RWPE2 (cell line): ENCODE measurements at regions not wholly inside any gene's neighbourhood (a gene's known extent, or its start where the extent isn't known, plus 50 kb on each side); places are given as distances from the start of the nearest gene placed in this dataset.
"Not testable (repeated sequence)": the region's sequence is repeated elsewhere in the genome, so short reads cannot be mapped to it uniquely, and the experiment has no call there.

Source experiments
- ATAC-seq: fragments of 200-7000 bp; cut with Tn5 transposase; 3 replicates; pipeline ENCODE4 v1.9.1; 2021; ENCODE audit warnings: low read depth
- DNase-seq: peaks from one replicate; pipeline ENCODE4 v3.0.0-alpha.2; 2020; ENCODE audit warnings: low spot score
- H3K27ac ChIP-seq: fragments of 450-650 bp; 2 replicates; pipeline ENCODE4 v1.5.1; 2017; ENCODE audit warnings: mild to moderate bottlenecking; ENCODE audit not compliant: poor library complexity, severe bottlenecking
- H3K27me3 ChIP-seq: fragments of 250-450 bp; sonication (Bioruptor Pico); 2 replicates; pipeline ENCODE4 v1.5.1; 2021; ENCODE audit warnings: mild to moderate bottlenecking, moderate library complexity; ENCODE audit not compliant: insufficient read depth, poor library complexity, severe bottlenecking
- H3K36me3 ChIP-seq: fragments of 250-450 bp; sonication (Bioruptor Pico); 2 replicates; pipeline ENCODE4 v1.5.1; 2020; ENCODE audit warnings: low read depth, mild to moderate bottlenecking, moderate library complexity
- H3K4me1 ChIP-seq: fragments of 250-450 bp; sonication (Bioruptor Pico); 2 replicates; pipeline ENCODE4 v1.5.1; 2021; ENCODE audit warnings: mild to moderate bottlenecking, moderate library complexity; ENCODE audit not compliant: insufficient read depth, poor library complexity, severe bottlenecking
- H3K4me3 ChIP-seq: fragments of 250-450 bp; sonication (Bioruptor Pico); 2 replicates; pipeline ENCODE4 v1.5.1; 2021; ENCODE audit warnings: mild to moderate bottlenecking, moderate library complexity; ENCODE audit not compliant: severe bottlenecking
- H3K9me3 ChIP-seq: fragments of 250-450 bp; sonication (Bioruptor Pico); 2 replicates; pipeline ENCODE4 v1.5.1; 2021; ENCODE audit warnings: mild to moderate bottlenecking, moderate library complexity; ENCODE audit not compliant: severe bottlenecking
- TF ChIP-seq, protein P1 (sequence below): fragments of 450-650 bp; IDR thresholded peaks from one replicate; pipeline ENCODE4 v1.5.1; 2017; ENCODE audit warnings: mild to moderate bottlenecking, moderate library complexity; ENCODE audit not compliant: poor library complexity, severe bottlenecking

GRCh38 chr17:30720013-30720471, 104.5 kb downstream of the CRLF3 start:
- TF ChIP-seq, protein P1, sequence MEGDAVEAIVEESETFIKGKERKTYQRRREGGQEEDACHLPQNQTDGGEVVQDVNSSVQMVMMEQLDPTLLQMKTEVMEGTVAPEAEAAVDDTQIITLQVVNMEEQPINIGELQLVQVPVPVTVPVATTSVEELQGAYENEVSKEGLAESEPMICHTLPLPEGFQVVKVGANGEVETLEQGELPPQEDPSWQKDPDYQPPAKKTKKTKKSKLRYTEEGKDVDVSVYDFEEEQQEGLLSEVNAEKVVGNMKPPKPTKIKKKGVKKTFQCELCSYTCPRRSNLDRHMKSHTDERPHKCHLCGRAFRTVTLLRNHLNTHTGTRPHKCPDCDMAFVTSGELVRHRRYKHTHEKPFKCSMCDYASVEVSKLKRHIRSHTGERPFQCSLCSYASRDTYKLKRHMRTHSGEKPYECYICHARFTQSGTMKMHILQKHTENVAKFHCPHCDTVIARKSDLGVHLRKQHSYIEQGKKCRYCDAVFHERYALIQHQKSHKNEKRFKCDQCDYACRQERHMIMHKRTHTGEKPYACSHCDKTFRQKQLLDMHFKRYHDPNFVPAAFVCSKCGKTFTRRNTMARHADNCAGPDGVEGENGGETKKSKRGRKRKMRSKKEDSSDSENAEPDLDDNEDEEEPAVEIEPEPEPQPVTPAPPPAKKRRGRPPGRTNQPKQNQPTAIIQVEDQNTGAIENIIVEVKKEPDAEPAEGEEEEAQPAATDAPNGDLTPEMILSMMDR, result no peak
- peak; percentile 29 for DNase-seq
- ATAC-seq, result no peak

DNA sequence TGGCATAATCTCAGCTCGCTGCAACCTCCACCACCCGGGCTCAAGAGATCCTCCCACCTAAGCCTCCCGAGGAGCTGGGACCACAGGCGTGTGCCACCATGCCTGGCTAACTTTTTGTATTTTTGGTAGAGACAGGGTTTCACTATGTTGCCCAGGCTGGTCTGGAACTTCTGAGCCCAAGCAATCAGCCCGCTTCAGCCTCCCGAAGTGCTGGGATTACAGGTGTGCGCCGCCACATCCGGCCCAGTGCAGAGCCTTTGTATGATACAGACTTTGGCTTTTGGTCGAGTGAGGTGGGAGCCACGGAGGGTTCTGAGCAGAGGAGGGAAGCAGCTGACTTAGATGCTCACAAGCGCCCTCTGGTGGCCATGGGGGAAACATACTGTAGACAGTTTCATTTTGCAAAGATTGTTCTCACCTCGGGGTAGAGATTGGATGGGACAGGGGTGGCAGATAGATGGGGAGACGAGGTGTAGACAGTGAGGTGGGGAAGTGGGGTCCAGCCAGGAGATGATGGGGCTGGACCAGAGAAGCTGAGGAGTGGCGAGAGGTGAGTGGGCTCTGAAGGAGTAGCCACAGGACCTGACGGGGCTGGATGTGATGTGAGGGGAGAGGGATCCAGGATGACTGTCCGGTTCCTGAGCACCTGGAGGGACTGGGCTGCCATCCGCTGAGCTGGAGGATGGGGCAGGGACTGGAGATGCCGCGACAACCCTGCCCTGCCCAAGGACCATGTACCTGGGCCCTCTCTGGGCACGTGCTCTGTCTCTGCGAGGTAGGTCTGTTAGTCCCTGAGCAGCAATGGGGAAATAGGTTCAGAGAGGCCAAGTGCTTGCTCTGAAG, 105.1 kb downstream of the CRLF3 start:
- peak; percentile 51; the same call in 2 of the 3 replicates for ATAC-seq
- not testable (repeated sequence) for H3K4me1 ChIP-seq

More at GRCh38 chr17:30720013-30720471, 104.5 kb downstream of the CRLF3 start:
- no peaks in the 10 kb centered on the region for H3K27me3 ChIP-seq
- no peaks in the 10 kb centered on the region for H3K9me3 ChIP-seq
- no peak overlapping the region for H3K27ac ChIP-seq
- H3K4me3 ChIP-seq, result no peak overlapping the region
- no peaks in the 10 kb centered on the region for H3K4me1 ChIP-seq
- no peaks in the 10 kb centered on the region for H3K36me3 ChIP-seq

DNA sequence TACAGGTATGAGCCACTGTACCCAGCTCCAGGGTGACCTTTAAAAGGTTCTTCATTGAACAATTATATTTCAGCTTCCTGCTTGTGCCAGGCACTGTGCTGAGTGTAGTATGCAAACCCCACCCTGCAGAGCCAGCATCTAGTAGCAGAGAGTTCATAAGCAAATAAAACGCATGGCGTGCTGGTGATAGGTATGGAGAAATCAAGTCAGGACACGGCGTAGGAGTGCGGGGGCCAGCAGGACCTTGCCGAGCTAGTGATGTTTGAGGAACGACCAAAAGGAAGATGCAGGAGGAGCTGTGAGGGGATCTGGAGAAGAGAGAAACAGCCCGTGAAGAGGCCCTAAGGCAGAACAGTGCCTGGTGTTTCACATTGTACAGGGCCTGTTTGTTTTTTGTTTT, 105.8 kb downstream of the CRLF3 start:
- H3K4me1 ChIP-seq, H3K4me3 ChIP-seq, H3K36me3 ChIP-seq, H3K9me3 ChIP-seq, H3K27me3 ChIP-seq, ATAC-seq, H3K27ac ChIP-seq: not testable (repeated sequence)
- peak; percentile 28 for DNase-seq

More for the DNA sequence above, 105.1 kb downstream of the CRLF3 start:
- TF ChIP-seq, protein P1, result peak; percentile 73
- H3K36me3 ChIP-seq, H3K4me3 ChIP-seq, H3K9me3 ChIP-seq, H3K27ac ChIP-seq, H3K27me3 ChIP-seq: not testable (repeated sequence)
- DNase-seq, result peak; percentile 59

DNA sequence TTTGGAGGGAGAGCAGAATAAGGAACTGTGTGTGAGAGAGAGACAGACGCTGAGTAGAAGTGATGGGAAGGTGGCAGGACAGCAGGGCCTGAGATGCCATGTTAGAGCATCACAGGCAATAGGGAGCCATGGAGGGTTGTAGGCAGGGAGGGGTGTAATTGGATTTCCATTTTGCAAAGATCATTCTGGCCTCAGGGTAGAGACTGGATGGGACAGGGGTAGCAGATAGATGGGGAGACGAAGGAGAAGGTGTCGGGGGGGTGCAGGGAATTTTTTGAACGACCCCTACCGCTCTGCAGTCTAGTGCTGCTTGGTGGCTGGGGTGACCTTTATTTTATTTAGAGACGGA, 106.4 kb downstream of the CRLF3 start:
- H3K4me3 ChIP-seq, H3K27me3 ChIP-seq: not testable (repeated sequence)
- peak; percentile 11 for DNase-seq

GRCh38 chr17:30717291-30718098, 107.0 kb downstream of the CRLF3 start:
- H3K4me3 ChIP-seq, result no peak overlapping the region
- DNase-seq, result peak; percentile 11
- H3K36me3 ChIP-seq, result no peaks in the 10 kb centered on the region
- TF ChIP-seq, protein P1, result no peak
- no peaks in the 10 kb centered on the region for H3K27me3 ChIP-seq
- H3K4me1 ChIP-seq, result no peaks in the 10 kb centered on the region
- no peaks in the 10 kb centered on the region for H3K9me3 ChIP-seq
- no peak for ATAC-seq
- H3K27ac ChIP-seq, result no peak overlapping the region

More for the DNA sequence above, 106.4 kb downstream of the CRLF3 start:
- ATAC-seq, H3K36me3 ChIP-seq, H3K27ac ChIP-seq, H3K4me1 ChIP-seq, H3K9me3 ChIP-seq: not testable (repeated sequence)
